ENCODE measurements at regions not wholly inside any gene's neighbourhood (a gene's known extent, or its start where the extent isn't known, plus 50 kb on each side); places are given as distances from the start of the nearest gene placed in this dataset.

DNA sequence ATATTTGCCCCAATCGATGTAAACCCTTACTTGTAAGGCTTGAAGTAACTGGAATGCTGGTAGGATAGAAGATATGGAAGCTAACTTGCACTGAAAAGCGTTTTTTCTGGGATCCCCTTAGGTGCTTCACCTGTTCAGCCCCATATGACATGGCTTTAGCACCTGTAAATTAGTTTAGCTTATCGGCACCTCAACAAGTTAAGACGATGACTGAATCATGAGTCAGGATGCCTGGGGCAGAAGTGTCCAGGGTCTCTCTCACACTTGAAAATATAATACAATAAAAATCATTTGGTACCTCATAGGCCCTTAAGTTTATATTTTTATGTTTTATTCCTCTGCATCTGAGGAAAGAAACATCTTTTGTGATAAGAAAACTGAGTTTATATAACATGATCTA, 409.2 kb upstream of the LRRC4C start:
- H3K4me1 ChIP-seq, result no peaks in the 10 kb centered on the region
- H3K27me3 ChIP-seq, result no peaks in the 10 kb centered on the region
- no peak for TF ChIP-seq EP300 (IDR thresholded peaks at IDR 0.05)
- TF ChIP-seq, protein P1, sequence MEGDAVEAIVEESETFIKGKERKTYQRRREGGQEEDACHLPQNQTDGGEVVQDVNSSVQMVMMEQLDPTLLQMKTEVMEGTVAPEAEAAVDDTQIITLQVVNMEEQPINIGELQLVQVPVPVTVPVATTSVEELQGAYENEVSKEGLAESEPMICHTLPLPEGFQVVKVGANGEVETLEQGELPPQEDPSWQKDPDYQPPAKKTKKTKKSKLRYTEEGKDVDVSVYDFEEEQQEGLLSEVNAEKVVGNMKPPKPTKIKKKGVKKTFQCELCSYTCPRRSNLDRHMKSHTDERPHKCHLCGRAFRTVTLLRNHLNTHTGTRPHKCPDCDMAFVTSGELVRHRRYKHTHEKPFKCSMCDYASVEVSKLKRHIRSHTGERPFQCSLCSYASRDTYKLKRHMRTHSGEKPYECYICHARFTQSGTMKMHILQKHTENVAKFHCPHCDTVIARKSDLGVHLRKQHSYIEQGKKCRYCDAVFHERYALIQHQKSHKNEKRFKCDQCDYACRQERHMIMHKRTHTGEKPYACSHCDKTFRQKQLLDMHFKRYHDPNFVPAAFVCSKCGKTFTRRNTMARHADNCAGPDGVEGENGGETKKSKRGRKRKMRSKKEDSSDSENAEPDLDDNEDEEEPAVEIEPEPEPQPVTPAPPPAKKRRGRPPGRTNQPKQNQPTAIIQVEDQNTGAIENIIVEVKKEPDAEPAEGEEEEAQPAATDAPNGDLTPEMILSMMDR (IDR thresholded peaks at IDR 0.05), result no peak
- no peak for TF ChIP-seq POLR2A (IDR thresholded peaks at IDR 0.05)
- H3K27ac ChIP-seq, result no peak overlapping the region
- H3K9me3 ChIP-seq, result no peaks in the 10 kb centered on the region
- no peaks in the 10 kb centered on the region for H3K36me3 ChIP-seq
- 77 to 79% methylated on average over 4 of the region's 4 CpGs for WGBS, 2 donors
- DNase-seq (ENCODE audit: low spot score in 2 of 2), result no peak
- no peak overlapping the region for H3K4me3 ChIP-seq

DNA sequence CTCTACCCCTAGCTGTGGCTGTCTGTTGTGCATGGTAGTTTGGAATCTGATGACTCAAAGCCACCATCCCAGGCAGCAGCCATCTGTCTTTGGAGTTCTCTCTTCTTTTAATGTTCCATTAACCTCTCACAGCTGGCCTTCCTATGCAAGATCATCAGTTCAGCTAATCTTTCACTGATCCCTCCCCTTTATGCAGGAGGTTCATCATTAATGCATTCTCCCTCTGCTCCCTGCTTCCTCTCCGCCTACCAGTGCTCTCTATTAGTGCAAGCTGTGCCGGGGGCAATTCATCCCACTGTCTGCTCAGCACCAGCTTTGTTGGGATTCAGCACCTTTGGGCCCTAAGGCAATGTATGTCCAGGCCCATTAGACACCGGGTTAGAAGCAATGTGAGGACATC, 413.0 kb upstream of the LRRC4C start:
- Histone ChIP-seq H3K9me3 (no peaks in the 10 kb centered on the region), H3K4me3 (no peak overlapping the region), H3K4me1 (no peaks in the 10 kb centered on the region), H3K27me3 (no peaks in the 10 kb centered on the region), H3K36me3 (no peaks in the 10 kb centered on the region), H3K27ac (no peak overlapping the region)
- TF ChIP-seq, protein P1 (IDR thresholded peaks at IDR 0.05), result no peak
- no peak for TF ChIP-seq POLR2A (IDR thresholded peaks at IDR 0.05)
- 64 to 65% methylated on average over 3 of the region's 3 CpGs for WGBS, 2 donors
- no peak for DNase-seq (ENCODE audit: low spot score in 2 of 2)

DNA sequence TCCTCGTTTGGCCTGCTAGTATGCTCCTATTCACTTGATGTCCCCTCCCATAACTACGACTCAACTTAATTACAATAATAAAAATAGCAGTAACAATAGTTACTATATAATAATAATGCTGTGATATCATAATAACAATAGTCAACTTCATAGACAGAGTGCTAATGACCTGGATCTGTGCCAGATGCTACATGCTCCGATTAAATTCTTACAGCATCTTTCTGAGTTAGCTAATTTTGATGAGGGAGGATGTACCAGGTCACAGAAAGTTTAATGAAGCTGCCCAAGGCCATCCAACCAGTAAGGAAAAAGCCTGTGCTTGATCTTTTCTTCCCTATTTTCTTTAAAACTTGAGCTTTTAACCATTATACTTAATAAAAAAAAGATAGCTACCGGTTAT, 413.4 kb upstream of the LRRC4C start:
- Histone ChIP-seq H3K9me3 (no peaks in the 10 kb centered on the region), H3K27me3 (no peaks in the 10 kb centered on the region), H3K4me1 (no peaks in the 10 kb centered on the region), H3K36me3 (no peaks in the 10 kb centered on the region), H3K27ac (no peak overlapping the region), H3K4me3 (no peak overlapping the region)
- no peak for DNase-seq (ENCODE audit: low spot score in 2 of 2)
- TF ChIP-seq EP300 (IDR thresholded peaks at IDR 0.05), result no peak
- TF ChIP-seq POLR2A (IDR thresholded peaks at IDR 0.05), result no peak
- TF ChIP-seq, protein P1 (IDR thresholded peaks at IDR 0.05), result no peak
- 43 to 54% methylated on average over 4 of the region's 4 CpGs for WGBS, 2 donors

DNA sequence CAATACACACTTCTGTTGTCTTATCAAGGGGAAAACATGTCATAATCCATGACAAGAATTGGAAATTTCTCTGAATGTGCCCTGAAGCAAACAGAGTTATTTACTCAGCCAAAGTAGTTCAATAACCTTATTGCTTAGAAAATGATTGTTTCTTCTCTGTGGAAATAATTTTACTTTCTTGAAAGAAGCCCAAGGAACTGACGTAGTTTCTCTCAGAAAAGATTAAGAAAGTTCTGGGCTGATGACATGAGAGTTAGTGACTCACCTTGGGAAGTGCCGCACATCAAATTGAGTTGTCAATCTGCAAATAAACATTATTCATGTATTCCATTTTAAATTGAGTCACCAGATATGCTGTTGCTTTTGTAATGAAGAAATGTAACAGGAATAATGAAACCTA, 418.6 kb upstream of the LRRC4C start:
- no peaks in the 10 kb centered on the region for H3K9me3 ChIP-seq
- TF ChIP-seq EP300 (IDR thresholded peaks at IDR 0.05) (no peak), POLR2A (IDR thresholded peaks at IDR 0.05) (no peak)
- TF ChIP-seq, protein P1 (IDR thresholded peaks at IDR 0.05), result no peak
- DNase-seq (ENCODE audit: low spot score in 2 of 2), result no peak
- WGBS, 2 donors, result 86 to 87% methylated on average over 2 of the region's 2 CpGs
- H3K36me3 ChIP-seq, result no peaks in the 10 kb centered on the region
- H3K4me1 ChIP-seq, result no peaks in the 10 kb centered on the region
- H3K27me3 ChIP-seq, result no peaks in the 10 kb centered on the region
- H3K27ac ChIP-seq, result no peak overlapping the region
- no peak overlapping the region for H3K4me3 ChIP-seq

DNA sequence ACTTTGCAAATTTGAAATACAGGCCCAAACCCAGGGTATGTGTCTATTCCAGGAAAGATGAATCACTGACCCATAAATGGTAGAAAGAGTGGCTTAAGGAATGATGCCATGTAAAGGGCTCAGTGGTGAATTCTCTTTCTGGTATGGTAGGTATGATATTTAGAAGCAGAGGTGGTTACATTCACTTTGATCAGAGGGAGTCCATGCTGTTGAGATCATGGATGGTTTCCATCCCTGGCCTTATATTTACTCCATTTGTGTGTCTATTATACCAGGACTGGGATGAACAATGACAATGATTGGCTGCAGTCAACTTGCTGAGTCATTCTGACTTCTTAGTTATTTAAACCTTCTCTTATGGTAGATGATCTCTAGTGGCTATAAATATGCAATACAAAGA, 419.8 kb upstream of the LRRC4C start:
- H3K27ac ChIP-seq, result no peak overlapping the region
- no peaks in the 10 kb centered on the region for H3K4me1 ChIP-seq
- H3K27me3 ChIP-seq, result no peaks in the 10 kb centered on the region
- no peaks in the 10 kb centered on the region for H3K36me3 ChIP-seq
- H3K4me3 ChIP-seq, result no peak overlapping the region
- no peaks in the 10 kb centered on the region for H3K9me3 ChIP-seq
- TF ChIP-seq, protein P1 (IDR thresholded peaks at IDR 0.05), result no peak
- TF ChIP-seq EP300 (IDR thresholded peaks at IDR 0.05) (no peak), POLR2A (IDR thresholded peaks at IDR 0.05) (no peak)
- DNase-seq (ENCODE audit: low spot score in 2 of 2), result no peak
